HG02763 (cell line): ENCODE measurements at regions not wholly inside any gene's neighbourhood (a gene's known extent, or its start where the extent isn't known, plus 50 kb on each side); places are given as distances from the start of the nearest gene placed in this dataset.
"Not testable (repeated sequence)": the region's sequence is repeated elsewhere in the genome, so short reads cannot be mapped to it uniquely, and the experiment has no call there.

ENCODE experiments used
- ATAC-seq: cut with Tn5 transposase; IDR thresholded peaks from one replicate; pipeline ENCODE4 v1.9.1; 2021; ENCODE audit warnings: mild to moderate bottlenecking, moderate library complexity; ENCODE audit not compliant: unreplicated experiment

- ATAC-seq = not testable (repeated sequence)
Observed at GRCh38 chr17:21780919-21781665, 88.8 kb downstream of the KCNJ18 start.

- ATAC-seq = not testable (repeated sequence)
Observed at GRCh38 chr17:21781666-21782024, 89.3 kb downstream of the KCNJ18 start.

- ATAC-seq = not testable (repeated sequence)
Observed at GRCh38 chr17:21782107-21782506, 89.8 kb downstream of the KCNJ18 start.

- ATAC-seq = not testable (repeated sequence)
Observed at GRCh38 chr17:21782604-21783003, 90.3 kb downstream of the KCNJ18 start.

- ATAC-seq = not testable (repeated sequence)
Observed at GRCh38 chr17:21783017-21783416, 90.7 kb downstream of the KCNJ18 start.

GRCh38 chr17:21814272-21814671, 121.9 kb downstream of the KCNJ18 start:
- ATAC-seq = not testable (repeated sequence)

GRCh38 chr17:21814776-21815175, 122.5 kb downstream of the KCNJ18 start:
- ATAC-seq = no peak

- ATAC-seq = no peak
Observed at GRCh38 chr17:21815352-21816063, 123.2 kb downstream of the KCNJ18 start.

GRCh38 chr17:21816592-21817567, 124.6 kb downstream of the KCNJ18 start:
- no peak for ATAC-seq

GRCh38 chr17:21817791-21818364, 125.6 kb downstream of the KCNJ18 start:
- ATAC-seq = no peak

- no peak for ATAC-seq
Observed at GRCh38 chr17:21823090-21823489, 130.8 kb downstream of the KCNJ18 start.

GRCh38 chr17:21823643-21824042, 131.3 kb downstream of the KCNJ18 start:
- ATAC-seq = no peak

GRCh38 chr17:21841839-21842238, 149.5 kb downstream of the KCNJ18 start:
- ATAC-seq = no peak

- no peak for ATAC-seq
Observed at GRCh38 chr17:21842332-21843317, 150.3 kb downstream of the KCNJ18 start.

GRCh38 chr17:21843318-21843865, 151.1 kb downstream of the KCNJ18 start:
- no peak for ATAC-seq

- no peak for ATAC-seq
Observed at GRCh38 chr17:21843951-21844590, 151.7 kb downstream of the KCNJ18 start.

- ATAC-seq = not testable (repeated sequence)
Observed at GRCh38 chr17:21848510-21848909, 156.2 kb downstream of the KCNJ18 start.

GRCh38 chr17:21849030-21849429, 156.7 kb downstream of the KCNJ18 start:
- not testable (repeated sequence) for ATAC-seq

- not testable (repeated sequence) for ATAC-seq
Observed at GRCh38 chr17:21850614-21851013, 158.3 kb downstream of the KCNJ18 start.
